ENCODE measurements at regions not wholly inside any gene's neighbourhood (a gene's known extent, or its start where the extent isn't known, plus 50 kb on each side); places are given as distances from the start of the nearest gene placed in this dataset.

DNA sequence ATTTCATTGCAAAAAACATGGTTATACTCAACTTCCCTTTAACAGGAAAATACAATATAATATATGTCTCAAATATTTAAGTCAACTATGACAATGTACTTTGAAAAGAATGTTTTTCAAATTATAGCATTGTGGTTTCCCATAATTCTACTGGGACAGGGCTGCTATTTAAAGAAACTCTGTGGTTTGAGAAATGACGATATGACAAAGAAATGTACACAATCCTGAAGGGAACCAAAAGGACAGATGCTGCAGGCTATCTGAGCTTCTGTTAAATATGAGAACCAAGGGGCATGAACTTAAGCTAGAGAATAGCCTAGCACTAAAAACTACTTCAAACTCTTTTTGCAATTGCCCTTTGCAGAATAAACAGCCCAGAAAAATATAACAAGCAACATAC is 415.9 kb downstream of the GRB14 start:
- TF ChIP-seq, protein P1, sequence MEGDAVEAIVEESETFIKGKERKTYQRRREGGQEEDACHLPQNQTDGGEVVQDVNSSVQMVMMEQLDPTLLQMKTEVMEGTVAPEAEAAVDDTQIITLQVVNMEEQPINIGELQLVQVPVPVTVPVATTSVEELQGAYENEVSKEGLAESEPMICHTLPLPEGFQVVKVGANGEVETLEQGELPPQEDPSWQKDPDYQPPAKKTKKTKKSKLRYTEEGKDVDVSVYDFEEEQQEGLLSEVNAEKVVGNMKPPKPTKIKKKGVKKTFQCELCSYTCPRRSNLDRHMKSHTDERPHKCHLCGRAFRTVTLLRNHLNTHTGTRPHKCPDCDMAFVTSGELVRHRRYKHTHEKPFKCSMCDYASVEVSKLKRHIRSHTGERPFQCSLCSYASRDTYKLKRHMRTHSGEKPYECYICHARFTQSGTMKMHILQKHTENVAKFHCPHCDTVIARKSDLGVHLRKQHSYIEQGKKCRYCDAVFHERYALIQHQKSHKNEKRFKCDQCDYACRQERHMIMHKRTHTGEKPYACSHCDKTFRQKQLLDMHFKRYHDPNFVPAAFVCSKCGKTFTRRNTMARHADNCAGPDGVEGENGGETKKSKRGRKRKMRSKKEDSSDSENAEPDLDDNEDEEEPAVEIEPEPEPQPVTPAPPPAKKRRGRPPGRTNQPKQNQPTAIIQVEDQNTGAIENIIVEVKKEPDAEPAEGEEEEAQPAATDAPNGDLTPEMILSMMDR (IDR thresholded peaks at IDR 0.05) = no peak
- TF ChIP-seq POLR2A (IDR thresholded peaks at IDR 0.05) = no peak

Data from testis (tissue), 2 donors.